Colonic mucosa (tissue), 4 donors: ENCODE measurements at regions not wholly inside any gene's neighbourhood (a gene's known extent, or its start where the extent isn't known, plus 50 kb on each side); places are given as distances from the start of the nearest gene placed in this dataset.

Experiments
- DNase-seq: peaks from one replicate; pipeline ENCODE4 v3.0.0-alpha.2; 2020
- H3K27ac ChIP-seq: fragments of 200-600 bp; one replicate; pipeline ENCODE4 v1.8.0; 2021
- H3K27me3 ChIP-seq: fragments of 200-600 bp; one replicate; pipeline ENCODE4 v1.8.0; 2021
- H3K36me3 ChIP-seq: fragments of 200-600 bp; one replicate; pipeline ENCODE4 v1.8.0; 2021
- H3K4me1 ChIP-seq: fragments of 200-600 bp; one replicate; pipeline ENCODE4 v1.8.0; 2021; ENCODE audit warnings: mild to moderate bottlenecking
- H3K4me3 ChIP-seq: fragments of 200-600 bp; one replicate; pipeline ENCODE4 v1.8.0; 2021
- H3K9ac ChIP-seq, 2 donors: one replicate each; pipeline ENCODE4 v1.7.0; 2013; ENCODE audit warnings: control low read depth in 2 of 2, low read depth in 2 of 2, low read length in 2 of 2
- H3K9me3 ChIP-seq: fragments of 200-600 bp; one replicate; pipeline ENCODE4 v1.8.0; 2021
- intact Hi-C: fragments of 100-400 bp; cut with DNase I; formaldehyde crosslinking; loops from one replicate; pipeline ENCODE4 v1.14.1; 2022
- TF ChIP-seq, protein P1 (sequence below): fragments of 200-600 bp; IDR thresholded peaks from one replicate; pipeline ENCODE4 v1.8.0; 2022; ENCODE audit warnings: antibody characterized with exemption, mild to moderate bottlenecking
- donor health status: healthy.
- donor health status: DM: no; HTN: no; CAD: no.
- donor health status: DM: no; HTN: no; CAD: no.

DNA sequence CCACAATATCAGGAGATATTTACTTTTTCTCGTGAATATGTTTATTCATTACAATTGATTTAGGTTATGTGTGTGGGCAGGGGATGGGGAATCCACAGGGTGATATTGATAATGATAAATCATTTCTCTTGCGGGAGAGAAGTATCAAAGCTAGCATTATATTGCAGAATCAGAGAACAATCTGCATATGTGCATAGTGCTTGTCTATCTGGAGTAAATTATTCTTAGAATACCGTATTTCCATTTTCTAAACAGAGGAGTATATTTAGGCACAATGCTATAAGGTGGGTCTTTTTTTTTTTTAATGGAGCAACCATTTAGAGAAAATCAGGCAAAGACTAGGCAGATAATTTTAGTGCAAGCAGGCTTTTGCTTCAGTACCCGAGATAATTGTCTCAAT is 166.0 kb upstream of the ARX start:
- intact Hi-C loops, result no loop called here
- Histone ChIP-seq H3K9me3 (no peaks in the 10 kb centered on the region), H3K27me3 (no peaks in the 10 kb centered on the region), H3K9ac (no peak overlapping the region), H3K4me1 (no peaks in the 10 kb centered on the region), H3K36me3 (no peaks in the 10 kb centered on the region), H3K27ac (no peak overlapping the region), H3K4me3 (no peak overlapping the region)
- DNase-seq, result no peak
- TF ChIP-seq, protein P1, sequence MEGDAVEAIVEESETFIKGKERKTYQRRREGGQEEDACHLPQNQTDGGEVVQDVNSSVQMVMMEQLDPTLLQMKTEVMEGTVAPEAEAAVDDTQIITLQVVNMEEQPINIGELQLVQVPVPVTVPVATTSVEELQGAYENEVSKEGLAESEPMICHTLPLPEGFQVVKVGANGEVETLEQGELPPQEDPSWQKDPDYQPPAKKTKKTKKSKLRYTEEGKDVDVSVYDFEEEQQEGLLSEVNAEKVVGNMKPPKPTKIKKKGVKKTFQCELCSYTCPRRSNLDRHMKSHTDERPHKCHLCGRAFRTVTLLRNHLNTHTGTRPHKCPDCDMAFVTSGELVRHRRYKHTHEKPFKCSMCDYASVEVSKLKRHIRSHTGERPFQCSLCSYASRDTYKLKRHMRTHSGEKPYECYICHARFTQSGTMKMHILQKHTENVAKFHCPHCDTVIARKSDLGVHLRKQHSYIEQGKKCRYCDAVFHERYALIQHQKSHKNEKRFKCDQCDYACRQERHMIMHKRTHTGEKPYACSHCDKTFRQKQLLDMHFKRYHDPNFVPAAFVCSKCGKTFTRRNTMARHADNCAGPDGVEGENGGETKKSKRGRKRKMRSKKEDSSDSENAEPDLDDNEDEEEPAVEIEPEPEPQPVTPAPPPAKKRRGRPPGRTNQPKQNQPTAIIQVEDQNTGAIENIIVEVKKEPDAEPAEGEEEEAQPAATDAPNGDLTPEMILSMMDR, result no peak

DNA sequence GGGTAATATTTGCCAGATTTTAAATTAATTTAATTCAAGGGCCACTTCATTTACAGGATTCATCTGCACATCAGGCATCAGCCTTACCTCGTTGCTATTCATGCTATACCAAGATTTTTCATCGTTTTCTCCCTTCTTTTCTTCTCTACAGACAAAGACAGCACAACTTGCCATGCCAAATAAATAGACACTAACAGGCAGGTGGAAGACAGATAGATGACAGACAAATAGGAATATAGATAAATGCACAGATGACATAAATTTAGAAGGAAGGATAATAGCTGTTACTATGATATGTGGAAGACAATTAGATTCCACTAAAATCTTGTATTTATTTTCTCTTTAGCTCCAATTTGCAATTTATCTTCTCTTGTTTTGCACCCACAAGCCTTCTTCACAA is 164.5 kb upstream of the ARX start:
- intact Hi-C loops, result no loop called here
- DNase-seq, result no peak
- Histone ChIP-seq H3K9ac (no peak overlapping the region), H3K4me3 (no peak overlapping the region), H3K36me3 (no peaks in the 10 kb centered on the region), H3K27me3 (no peaks in the 10 kb centered on the region), H3K9me3 (no peaks in the 10 kb centered on the region), H3K27ac (no peak overlapping the region), H3K4me1 (no peaks in the 10 kb centered on the region)
- TF ChIP-seq, protein P1, result no peak

DNA sequence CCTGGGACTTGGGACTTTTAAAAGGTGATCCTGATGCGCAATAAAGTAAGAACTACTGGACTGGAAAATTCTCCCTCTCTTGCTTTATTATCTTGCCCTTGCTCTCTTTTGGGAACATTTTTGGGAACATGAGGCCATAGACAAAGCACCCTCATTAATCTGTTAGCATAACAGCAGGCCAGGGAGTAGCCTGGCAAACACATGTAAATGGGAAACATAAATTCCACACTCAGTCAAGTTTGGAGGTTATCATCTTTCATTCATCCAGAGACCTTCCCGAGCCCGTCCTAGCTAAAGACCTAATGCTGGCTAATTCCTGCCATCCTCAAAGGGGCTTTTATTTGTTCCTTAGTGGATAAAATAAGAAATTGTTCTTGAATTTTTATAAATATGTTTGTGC is 162.8 kb upstream of the ARX start:
- TF ChIP-seq, protein P1, result no peak
- Histone ChIP-seq H3K4me1 (no peaks in the 10 kb centered on the region), H3K27me3 (no peaks in the 10 kb centered on the region), H3K9me3 (no peaks in the 10 kb centered on the region), H3K27ac (no peak overlapping the region), H3K9ac (no peak overlapping the region), H3K36me3 (no peaks in the 10 kb centered on the region), H3K4me3 (no peak overlapping the region)
- no peak for DNase-seq
- intact Hi-C loops, result no loop called here

DNA sequence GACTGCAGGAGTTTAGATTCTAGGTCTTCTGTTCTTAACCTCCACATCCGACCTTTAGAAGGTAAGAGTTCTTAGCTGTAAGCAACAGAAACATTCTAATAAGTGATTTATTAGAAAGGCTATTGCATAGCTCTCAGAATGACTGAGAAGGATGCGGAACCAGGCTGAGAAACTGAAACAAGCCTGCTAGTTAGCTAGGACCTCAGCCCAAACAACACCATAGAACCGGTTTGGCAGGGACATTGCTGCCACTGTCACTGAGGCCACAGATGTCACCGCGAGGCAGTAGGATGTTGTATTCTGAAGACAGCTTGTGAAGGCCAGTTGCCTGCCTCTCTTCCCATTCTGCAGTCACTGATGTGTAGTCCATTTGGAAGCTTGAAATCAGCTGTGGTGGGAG is 160.0 kb upstream of the ARX start:
- no peaks in the 10 kb centered on the region for H3K4me1 ChIP-seq
- no peaks in the 10 kb centered on the region for H3K9me3 ChIP-seq
- H3K36me3 ChIP-seq, result no peaks in the 10 kb centered on the region
- DNase-seq, result no peak
- no peak overlapping the region for H3K4me3 ChIP-seq
- TF ChIP-seq, protein P1, result no peak
- no peak overlapping the region for H3K27ac ChIP-seq
- intact Hi-C loops, result no loop called here
- no peak overlapping the region for H3K9ac ChIP-seq
- H3K27me3 ChIP-seq, result no peaks in the 10 kb centered on the region

DNA sequence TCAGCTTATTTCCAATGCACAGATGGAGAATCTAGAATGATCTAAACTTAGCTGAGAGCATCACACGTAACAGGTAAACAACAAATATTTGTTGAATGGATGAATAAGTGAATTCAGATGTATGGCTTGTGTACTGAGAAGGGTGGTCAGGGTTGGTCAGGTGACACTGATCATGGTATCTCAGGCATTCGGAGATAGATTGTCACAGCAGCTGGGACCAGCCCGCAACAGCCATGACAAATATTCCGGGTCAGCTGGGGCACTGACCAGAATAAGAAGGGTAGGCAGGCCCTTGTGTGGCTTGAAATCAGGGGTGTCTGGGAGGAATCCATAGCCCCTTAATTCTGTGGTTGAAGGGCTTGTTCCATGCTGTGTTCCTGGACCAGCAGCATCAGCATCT is 159.4 kb upstream of the ARX start:
- no peak overlapping the region for H3K4me3 ChIP-seq
- TF ChIP-seq, protein P1, result no peak
- no peak overlapping the region for H3K9ac ChIP-seq
- no peaks in the 10 kb centered on the region for H3K27me3 ChIP-seq
- no peaks in the 10 kb centered on the region for H3K4me1 ChIP-seq
- no peak for DNase-seq
- intact Hi-C loops, result no loop called here
- no peaks in the 10 kb centered on the region for H3K9me3 ChIP-seq
- no peak overlapping the region for H3K27ac ChIP-seq
- no peaks in the 10 kb centered on the region for H3K36me3 ChIP-seq

DNA sequence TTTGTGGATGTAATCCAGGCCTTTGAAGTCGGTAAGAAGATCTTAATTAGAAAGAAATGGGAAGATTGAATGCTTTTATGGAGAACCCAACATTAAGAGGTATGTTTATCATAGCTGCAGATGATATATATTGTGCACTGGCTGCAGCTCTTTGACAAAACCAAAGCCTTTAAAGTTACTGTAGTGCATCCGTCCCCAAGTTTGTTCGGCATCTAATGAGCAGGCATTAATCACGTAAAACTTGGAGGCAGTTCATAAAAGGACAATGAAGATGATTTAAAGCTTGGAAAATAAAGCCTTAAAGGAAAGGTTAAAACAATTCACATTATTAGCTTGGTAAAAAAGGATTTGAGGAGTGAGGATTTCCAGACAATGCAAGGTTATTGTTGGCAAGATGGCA is 150.8 kb upstream of the ARX start:
- no peaks in the 10 kb centered on the region for H3K9me3 ChIP-seq
- no peaks in the 10 kb centered on the region for H3K36me3 ChIP-seq
- no peak overlapping the region for H3K4me3 ChIP-seq
- TF ChIP-seq, protein P1, result no peak
- no peak overlapping the region for H3K9ac ChIP-seq
- intact Hi-C loops, result no loop called here
- no peaks in the 10 kb centered on the region for H3K4me1 ChIP-seq
- H3K27me3 ChIP-seq, result no peaks in the 10 kb centered on the region
- H3K27ac ChIP-seq, result no peak overlapping the region
- DNase-seq, result no peak
